HCT116 (cell line): ENCODE measurements at regions not wholly inside any gene's neighbourhood (a gene's known extent, or its start where the extent isn't known, plus 50 kb on each side); places are given as distances from the start of the nearest gene placed in this dataset.

ENCODE experiments used
- ATAC-seq: fragments of 200-7000 bp; cut with Tn5 transposase; 2 replicates; pipeline ENCODE4 v1.9.1; 2020; ENCODE audit warnings: mild to moderate bottlenecking, moderate library complexity
- BruUV-seq: library from RNA; stranded (reverse); fragments of 400-500 nt; replicated peaks from 2 replicates; lab custom pipeline; 2021; lab: Mats Ljungman, UMichigan
- CTCF ChIA-PET: fragments of 300-600 bp; sonication (Branson Sonifier 250); formaldehyde crosslinking; loops from one replicate; lab custom pipeline; 2021; ENCODE audit warnings: antibody characterized with exemption; lab: Charles Lee
- POLR2A ChIA-PET: fragments of 300-600, 350-600 bp; sonication (Branson Sonifier 250); formaldehyde crosslinking; loops from one replicate; lab custom pipeline; 2021; ENCODE audit warnings: antibody characterized with exemption; lab: Charles Lee
- RAD21 ChIA-PET, 2 experiments: fragments of 300-600 bp; sonication (Branson Sonifier 250); formaldehyde crosslinking; loops; one replicate each; lab custom pipeline; 2023; ENCODE audit warnings: low total read pairs in 2 of 2; ENCODE audit not compliant: uncharacterized antibody in 2 of 2, unreplicated experiment in 2 of 2, low non-redundant PET in 1 of 2; lab: Charles Lee
- DNase-seq: peaks from one replicate; pipeline ENCODE4 v3.0.0-alpha.2; 2010; ENCODE audit warnings: low read depth, low spot score
- H2AFZ ChIP-seq: fragments of 200-600 bp; shearing (Covaris generic), sonication (generic); 2 replicates; pipeline ENCODE4 v1.6.1; 2017; ENCODE audit warnings: low read depth, mixed run types, mixed read lengths, antibody characterized with exemption, low read length; ENCODE audit not compliant: poor library complexity, severe bottlenecking
- H3K27ac ChIP-seq: 2 replicates; pipeline ENCODE4 v1.5.1; 2012; ENCODE audit warnings: low read depth, low read length
- H3K27me3 ChIP-seq: fragments of 200-600 bp; sonication (generic); 2 replicates; pipeline ENCODE4 v1.6.1; 2016; ENCODE audit warnings: mixed run types, low read length, mixed read lengths; ENCODE audit not compliant: insufficient read depth
- H3K36me3 ChIP-seq, 2 experiments: fragments of 200-500 bp in 1 of 2; fragments of 200-600 bp in 1 of 2; sonication (Bioruptor generic) in 1 of 2; sonication (generic) in 1 of 2; 2 replicates each; pipeline versions ENCODE4 v1.5.1 to v1.6.1; 2014 to 2016; ENCODE audit warnings: low read length in 2 of 2, inconsistent platforms in 1 of 2, mixed read lengths in 1 of 2, mixed run types in 1 of 2; ENCODE audit not compliant: insufficient read depth in 2 of 2, control insufficient read depth in 1 of 2
- H3K4me1 ChIP-seq, 2 experiments: fragments of 200-600 bp in 1 of 2; sonication (generic) in 1 of 2; 2 replicates each; pipeline versions ENCODE4 v1.5.1 to v1.6.1; 2012 to 2017; ENCODE audit warnings: low read length in 2 of 2, inconsistent platforms in 1 of 2, mild to moderate bottlenecking in 1 of 2, mixed read lengths in 1 of 2, mixed run types in 1 of 2, moderate library complexity in 1 of 2; ENCODE audit not compliant: insufficient read depth in 2 of 2, control insufficient read depth in 1 of 2
- H3K4me2 ChIP-seq: fragments of 200-600 bp; sonication (generic); 2 replicates; pipeline ENCODE4 v1.6.1; 2017; ENCODE audit warnings: mixed run types, low read length, mixed read lengths
- H3K4me3 ChIP-seq, 2 experiments: fragments of 200-600 bp in 1 of 2; sonication (generic) in 1 of 2; replicated peaks in 1 of 2; 2 replicates each; pipeline ENCODE4 v1.5.1; 2011 to 2016; ENCODE audit warnings: low read length in 2 of 2, control low read depth in 1 of 2, low read depth in 1 of 2, mild to moderate bottlenecking in 1 of 2, mixed read lengths in 1 of 2, mixed run types in 1 of 2
- H3K79me2 ChIP-seq: fragments of 200-600 bp; sonication (generic); 2 replicates; pipeline ENCODE4 v1.6.1; 2017; ENCODE audit warnings: mild to moderate bottlenecking, mixed run types, low read length, moderate library complexity, mixed read lengths; ENCODE audit not compliant: insufficient read depth
- H3K9ac ChIP-seq: fragments of 200-600 bp; sonication (generic); 2 replicates; pipeline ENCODE4 v1.6.1; 2016; ENCODE audit warnings: low read length, mixed read lengths
- H3K9me2 ChIP-seq: fragments of 200-600 bp; sonication (generic), shearing (Covaris generic); 2 replicates; pipeline ENCODE4 v1.6.1; 2017; ENCODE audit warnings: mixed run types, mild to moderate bottlenecking, moderate library complexity; ENCODE audit not compliant: insufficient read depth
- H3K9me3 ChIP-seq, 2 experiments: fragments of 200-500 bp in 1 of 2; fragments of 200-600 bp in 1 of 2; sonication (Bioruptor generic) in 1 of 2; sonication (generic) in 1 of 2; 2 replicates each; pipeline ENCODE4 v1.6.1; 2014 to 2017; ENCODE audit warnings: low read length in 2 of 2, mixed read lengths in 2 of 2, inconsistent platforms in 1 of 2, low read depth in 1 of 2, mild to moderate bottlenecking in 1 of 2, mixed run types in 1 of 2, moderate library complexity in 1 of 2; ENCODE audit not compliant: control insufficient read depth in 1 of 2, insufficient read depth in 1 of 2
- H4K20me1 ChIP-seq: fragments of 200-600 bp; sonication (generic), shearing (Covaris generic); 2 replicates; pipeline ENCODE4 v1.6.1; 2017; ENCODE audit warnings: mixed run types, mild to moderate bottlenecking, moderate library complexity; ENCODE audit not compliant: insufficient read depth
- ATF3 ChIP-seq: IDR thresholded peaks from 2 replicates; pipeline ENCODE4 v1.6.1; 2012
- CBX3 ChIP-seq: IDR thresholded peaks from 2 replicates; pipeline ENCODE4 v1.6.1; 2012; ENCODE audit warnings: low read depth
- CEBPB ChIP-seq: IDR thresholded peaks from 2 replicates; pipeline ENCODE4 v1.6.1; 2012; ENCODE audit warnings: low read depth
- CTCF ChIP-seq, 3 experiments: fragments of 200-600 bp in 1 of 3; sonication (generic) in 1 of 3; IDR thresholded peaks in 2 of 3; conservative IDR thresholded peaks in 1 of 3; 2 replicates each; pipeline ENCODE4 v1.5.1; 2012 to 2017; ENCODE audit warnings: low read depth in 2 of 3, low read length in 2 of 3, antibody characterized with exemption in 1 of 3, borderline replicate concordance in 1 of 3, control low read depth in 1 of 3, mild to moderate bottlenecking in 1 of 3, mixed read lengths in 1 of 3, mixed run types in 1 of 3, moderate library complexity in 1 of 3; ENCODE audit not compliant: insufficient read depth in 1 of 3
- ELF1 ChIP-seq: IDR thresholded peaks from 2 replicates; pipeline ENCODE4 v1.6.1; 2012; ENCODE audit warnings: low read depth, borderline replicate concordance
- EZH2phosphoT487 ChIP-seq: fragments of 200-600 bp; IDR thresholded peaks from 2 replicates; pipeline ENCODE4 v1.6.1; 2018; ENCODE audit warnings: antibody characterized with exemption, borderline replicate concordance
- FOSL1 ChIP-seq: IDR thresholded peaks from 2 replicates; pipeline ENCODE4 v1.6.1; 2012; ENCODE audit warnings: low read depth
- JUND ChIP-seq: IDR thresholded peaks from 2 replicates; pipeline ENCODE4 v1.6.1; 2012
- POLR2A ChIP-seq: IDR thresholded peaks from 2 replicates; pipeline ENCODE4 v1.7.0; 2011; ENCODE audit warnings: borderline replicate concordance; ENCODE audit not compliant: insufficient read depth, insufficient read length; ENCODE audit errors: extremely low read depth
- SIN3A ChIP-seq: IDR thresholded peaks from 2 replicates; pipeline ENCODE4 v1.6.1; 2012; ENCODE audit warnings: low read depth
- SP1 ChIP-seq: IDR thresholded peaks from 2 replicates; pipeline ENCODE4 v1.6.1; 2012; ENCODE audit warnings: low read depth
- SRF ChIP-seq: IDR thresholded peaks from 2 replicates; pipeline ENCODE4 v1.6.1; 2012; ENCODE audit warnings: low read depth
- YY1 ChIP-seq: IDR thresholded peaks from 2 replicates; pipeline ENCODE4 v1.6.1; 2011; ENCODE audit warnings: low read length, low read depth, moderate library complexity, mild to moderate bottlenecking; ENCODE audit not compliant: insufficient replicate concordance; ENCODE audit errors: extremely low read depth
- ZBTB33 ChIP-seq: IDR thresholded peaks from 2 replicates; pipeline ENCODE4 v1.6.1; 2011; ENCODE audit warnings: mild to moderate bottlenecking, low read length, moderate library complexity; ENCODE audit not compliant: insufficient replicate concordance; ENCODE audit errors: extremely low read depth
- ZFX ChIP-seq: fragments of 450-650 bp; IDR thresholded peaks from 2 replicates; pipeline ENCODE4 v1.6.1; 2017
- ZNF274 ChIP-seq: fragments of 200-500 bp; sonication (Bioruptor generic); IDR thresholded peaks from 2 replicates; pipeline ENCODE4 v1.6.1; 2014; ENCODE audit warnings: mild to moderate bottlenecking, low read depth, low read length, inconsistent platforms
- intact Hi-C: fragments of 100-400 bp; cut with micrococcal nuclease; formaldehyde crosslinking; loops from 2 replicates; pipeline ENCODE4 v1.10.0; 2022
- TF ChIP-seq, protein P1 (sequence below): IDR thresholded peaks from 2 replicates; pipeline ENCODE4 v1.6.1; 2012
- TF ChIP-seq, protein P2 (sequence below): IDR thresholded peaks from 2 replicates; pipeline ENCODE4 v1.6.1; 2012; ENCODE audit warnings: low read depth

GRCh38 chr3:128555098-128555825 lies 62.3 kb upstream of the GATA2 start:
- peaks cover 9 to 14% of the 10 kb centered on the region in 2 experiments for H3K4me1 ChIP-seq
- no peaks in the 10 kb centered on the region for H4K20me1 ChIP-seq
- no peaks in the 10 kb centered on the region for H3K9me3 ChIP-seq
- DNase-seq (no peak), ATAC-seq (no peak)
- H3K79me2 ChIP-seq: no peaks in the 10 kb centered on the region
- H3K27ac ChIP-seq: no peak overlapping the region
- no peak overlapping the region for H2AFZ ChIP-seq
- no peak overlapping the region for H3K4me2 ChIP-seq
- H3K9me2 ChIP-seq: no peaks in the 10 kb centered on the region
- H3K9ac ChIP-seq: no peak overlapping the region
- RAD21 ChIA-PET: no interaction called here
- CTCF ChIA-PET: no interaction called here
- H3K4me3 ChIP-seq: no peak overlapping the region
- BruUV-seq: no TSS peak
- TF ChIP-seq ZBTB33: no peak
- TF ChIP-seq SP1: no peak
- no peak for TF ChIP-seq ZNF274
- TF ChIP-seq POLR2A: no peak
- TF ChIP-seq EZH2phosphoT487: no peak
- TF ChIP-seq CBX3: no peak
- TF ChIP-seq ZFX: no peak
- TF ChIP-seq, protein P1, sequence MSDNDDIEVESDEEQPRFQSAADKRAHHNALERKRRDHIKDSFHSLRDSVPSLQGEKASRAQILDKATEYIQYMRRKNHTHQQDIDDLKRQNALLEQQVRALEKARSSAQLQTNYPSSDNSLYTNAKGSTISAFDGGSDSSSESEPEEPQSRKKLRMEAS: no peak
- TF ChIP-seq ELF1: no peak
- TF ChIP-seq, protein P2, sequence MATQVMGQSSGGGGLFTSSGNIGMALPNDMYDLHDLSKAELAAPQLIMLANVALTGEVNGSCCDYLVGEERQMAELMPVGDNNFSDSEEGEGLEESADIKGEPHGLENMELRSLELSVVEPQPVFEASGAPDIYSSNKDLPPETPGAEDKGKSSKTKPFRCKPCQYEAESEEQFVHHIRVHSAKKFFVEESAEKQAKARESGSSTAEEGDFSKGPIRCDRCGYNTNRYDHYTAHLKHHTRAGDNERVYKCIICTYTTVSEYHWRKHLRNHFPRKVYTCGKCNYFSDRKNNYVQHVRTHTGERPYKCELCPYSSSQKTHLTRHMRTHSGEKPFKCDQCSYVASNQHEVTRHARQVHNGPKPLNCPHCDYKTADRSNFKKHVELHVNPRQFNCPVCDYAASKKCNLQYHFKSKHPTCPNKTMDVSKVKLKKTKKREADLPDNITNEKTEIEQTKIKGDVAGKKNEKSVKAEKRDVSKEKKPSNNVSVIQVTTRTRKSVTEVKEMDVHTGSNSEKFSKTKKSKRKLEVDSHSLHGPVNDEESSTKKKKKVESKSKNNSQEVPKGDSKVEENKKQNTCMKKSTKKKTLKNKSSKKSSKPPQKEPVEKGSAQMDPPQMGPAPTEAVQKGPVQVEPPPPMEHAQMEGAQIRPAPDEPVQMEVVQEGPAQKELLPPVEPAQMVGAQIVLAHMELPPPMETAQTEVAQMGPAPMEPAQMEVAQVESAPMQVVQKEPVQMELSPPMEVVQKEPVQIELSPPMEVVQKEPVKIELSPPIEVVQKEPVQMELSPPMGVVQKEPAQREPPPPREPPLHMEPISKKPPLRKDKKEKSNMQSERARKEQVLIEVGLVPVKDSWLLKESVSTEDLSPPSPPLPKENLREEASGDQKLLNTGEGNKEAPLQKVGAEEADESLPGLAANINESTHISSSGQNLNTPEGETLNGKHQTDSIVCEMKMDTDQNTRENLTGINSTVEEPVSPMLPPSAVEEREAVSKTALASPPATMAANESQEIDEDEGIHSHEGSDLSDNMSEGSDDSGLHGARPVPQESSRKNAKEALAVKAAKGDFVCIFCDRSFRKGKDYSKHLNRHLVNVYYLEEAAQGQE: no peak
- TF ChIP-seq SRF: no peak
- no peak for TF ChIP-seq ATF3
- no peak for TF ChIP-seq FOSL1
- no peak for TF ChIP-seq SIN3A
- no peak for TF ChIP-seq CTCF (IDR thresholded peaks at IDR 0.05 in 2 of 3, conservative IDR thresholded peaks at IDR 0.05 in 1 of 3; ENCODE audit: borderline replicate concordance in 1 of 3, insufficient read depth in 1 of 3, low read depth in 2 of 3, low read length in 2 of 3)
- TF ChIP-seq JUND: no peak
- TF ChIP-seq YY1: no peak
- TF ChIP-seq CEBPB: no peak
- TF ChIP-seq, all 23 proteins: peak for 0
- POLR2A ChIA-PET: no interaction called here
- Histone ChIP-seq H3K36me3 (no peaks in the 10 kb centered on the region), H3K27me3 (no peaks in the 10 kb centered on the region)
- intact Hi-C loops: no loop called here
